Prostate gland (tissue), 2 donors: ENCODE measurements at regions not wholly inside any gene's neighbourhood (a gene's known extent, or its start where the extent isn't known, plus 50 kb on each side); places are given as distances from the start of the nearest gene placed in this dataset.

Experiments
- CTCF ChIP-seq, 4 experiments: fragments of 200-600 bp in 2 of 4; fragments of 450-650 bp in 2 of 4; sonication (generic) in 2 of 4; IDR thresholded peaks; 1 replicate in 3 of 4; 2 replicates in 1 of 4; pipeline ENCODE4 v1.5.1; 2016 to 2019; ENCODE audit warnings: antibody characterized with exemption in 4 of 4, mild to moderate bottlenecking in 2 of 4, moderate library complexity in 2 of 4
- POLR2A ChIP-seq: fragments of 450-650 bp; IDR thresholded peaks from one replicate; pipeline ENCODE4 v1.6.1; 2016; ENCODE audit warnings: antibody characterized with exemption, mild to moderate bottlenecking

DNA sequence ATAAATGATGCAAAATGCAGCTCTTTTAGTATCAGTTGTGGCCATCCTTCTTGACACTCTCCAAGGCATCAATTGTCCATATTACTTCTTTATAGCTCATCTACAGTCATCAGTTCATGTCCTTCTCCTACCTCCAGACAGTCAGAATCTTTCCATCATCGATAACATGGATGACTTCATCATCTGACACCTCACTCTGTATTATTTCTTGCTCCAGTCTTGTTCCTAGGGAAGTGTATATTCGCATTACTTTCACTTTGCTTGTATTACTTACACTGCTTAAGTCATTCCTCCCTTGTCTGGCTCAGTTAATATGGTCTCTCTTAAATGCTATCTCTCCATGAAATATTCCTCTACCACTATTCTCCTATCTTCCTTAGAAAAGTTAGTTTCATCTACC is 999.1 kb upstream of the SLC10A2 start:
- TF ChIP-seq POLR2A (no peak), CTCF (IDR thresholded peaks at IDR 0.05) (no peak)
